22Rv1 (cell line): ENCODE measurements at regions not wholly inside any gene's neighbourhood (a gene's known extent, or its start where the extent isn't known, plus 50 kb on each side); places are given as distances from the start of the nearest gene placed in this dataset.

Experiments used
- CTCF ChIP-seq: fragments of 450-650 bp; IDR thresholded peaks from 2 replicates; pipeline ENCODE4 v1.5.1; 2017; ENCODE audit warnings: mild to moderate bottlenecking
- ZFX ChIP-seq: fragments of 450-650 bp; IDR thresholded peaks from 2 replicates; pipeline ENCODE4 v1.6.1; 2017; ENCODE audit warnings: antibody characterized with exemption, borderline replicate concordance

- TF ChIP-seq CTCF (no peak), ZFX (no peak)
These were observed 135.0 kb upstream of the XYLT1 start for GRCh38 chr16:17605784-17606183.
